GM10248 (cell line): ENCODE measurements at regions not wholly inside any gene's neighbourhood (a gene's known extent, or its start where the extent isn't known, plus 50 kb on each side); places are given as distances from the start of the nearest gene placed in this dataset.

Experiments
- CTCF ChIA-PET: fragments of 300-600 bp; sonication (Branson Sonifier 250); formaldehyde crosslinking; extraction: SDS; loops from one replicate; lab custom pipeline; 2021; ENCODE audit warnings: antibody characterized with exemption; lab: Yijun Ruan, JAX
- POLR2A ChIA-PET: fragments of 350-650 bp; sonication (Branson Sonifier 250); formaldehyde crosslinking; extraction: SDS; loops from one replicate; lab custom pipeline; 2020; ENCODE audit warnings: antibody characterized with exemption; lab: Yijun Ruan, JAX
- DNase-seq: peaks from one replicate; pipeline ENCODE4 v3.0.0; 2012; ENCODE audit errors: extremely low spot score
- CTCF ChIP-seq: IDR thresholded peaks from 2 replicates; pipeline ENCODE4 v1.5.1; 2012; ENCODE audit warnings: mild to moderate bottlenecking, low read depth; ENCODE audit errors: extremely low read depth, missing control alignments, control extremely low read depth

- ChIA-PET CTCF (no interaction called here), POLR2A (no interaction called here)
- no peak for TF ChIP-seq CTCF
- no peak for DNase-seq
These were observed 73.4 kb upstream of the PROX1 start for GRCh38 chr1:213914392-213914791.

GRCh38 chr1:213921311-213921710, 66.5 kb upstream of the PROX1 start:
- TF ChIP-seq CTCF, result no peak
- ChIA-PET CTCF (no interaction called here), POLR2A (no interaction called here)
- DNase-seq, result no peak

GRCh38 chr1:213921712-213922111, 66.1 kb upstream of the PROX1 start:
- ChIA-PET CTCF (no interaction called here), POLR2A (no interaction called here)
- DNase-seq, result no peak
- TF ChIP-seq CTCF, result no peak

- no peak for TF ChIP-seq CTCF
- ChIA-PET CTCF (interaction anchor here (0.7 kb wide), 1 partner anchor 10 kb away, joined by 3 read pairs; no protein-coding TSS in a partner anchor), POLR2A (no interaction called here)
- no peak for DNase-seq
These were observed 62.1 kb upstream of the PROX1 start for GRCh38 chr1:213925531-213926182.

GRCh38 chr1:213927846-213928245, 59.9 kb upstream of the PROX1 start:
- CTCF ChIA-PET, result no interaction called here

GRCh38 chr1:213929398-213929797, 58.4 kb upstream of the PROX1 start:
- CTCF ChIA-PET, result no interaction called here
- TF ChIP-seq CTCF, result no peak
- DNase-seq, result no peak
- POLR2A ChIA-PET, result no interaction called here

More at GRCh38 chr1:213927846-213928245, 59.9 kb upstream of the PROX1 start:
- no peak for TF ChIP-seq CTCF
- POLR2A ChIA-PET, result no interaction called here
- no peak for DNase-seq
